Lower lobe of right lung (tissue), 2 donors: ENCODE measurements at regions not wholly inside any gene's neighbourhood (a gene's known extent, or its start where the extent isn't known, plus 50 kb on each side); places are given as distances from the start of the nearest gene placed in this dataset.

ENCODE experiments used
- ATAC-seq, 2 donors: fragments of 200-7000 bp; cut with Tn5 transposase; one replicate each; pipeline ENCODE4 v1.9.1; 2020 to 2022; ENCODE audit warnings: mild to moderate bottlenecking in 2 of 2, moderate library complexity in 2 of 2
- DNase-seq: peaks from one replicate; pipeline ENCODE4 v3.0.0-alpha.2; 2020
- H3K27ac ChIP-seq: fragments of 200-600 bp; one replicate; pipeline ENCODE4 v1.8.0; 2022
- H3K27me3 ChIP-seq: fragments of 200-600 bp; one replicate; pipeline ENCODE4 v1.8.0; 2022; ENCODE audit warnings: low read depth
- H3K36me3 ChIP-seq: fragments of 200-600 bp; one replicate; pipeline ENCODE4 v1.8.0; 2022; ENCODE audit warnings: mild to moderate bottlenecking
- H3K4me1 ChIP-seq: fragments of 200-600 bp; one replicate; pipeline ENCODE4 v1.8.0; 2022
- H3K4me3 ChIP-seq: fragments of 200-600 bp; one replicate; pipeline ENCODE4 v1.8.0; 2022; ENCODE audit warnings: mild to moderate bottlenecking
- H3K9me3 ChIP-seq: fragments of 200-600 bp; one replicate; pipeline ENCODE4 v1.8.0; 2022
- CTCF ChIP-seq: fragments of 200-600 bp; IDR thresholded peaks from one replicate; pipeline ENCODE4 v1.8.0; 2022; ENCODE audit warnings: antibody characterized with exemption, mild to moderate bottlenecking
- intact Hi-C: fragments of 100-400 bp; cut with DNase I; formaldehyde crosslinking; loops from one replicate; pipeline ENCODE4 v1.11.0; 2022
- donor health status: DM: no; HTN: yes; CAD: no; lungs with severe emphysema.

GRCh38 chr6:18327626-18328025, 59.5 kb upstream of the RNF144B start:
- intact Hi-C loops, result no loop called here
- peak overlapping the region; percentile 67 for H3K27ac ChIP-seq
- ATAC-seq (peak; percentile 57 to 82), DNase-seq (peak; percentile 76)
- H3K36me3 ChIP-seq, result no peaks in the 10 kb centered on the region
- H3K9me3 ChIP-seq, result no peaks in the 10 kb centered on the region
- TF ChIP-seq CTCF, result no peak
- no peak overlapping the region for H3K4me3 ChIP-seq
- H3K27me3 ChIP-seq, result no peaks in the 10 kb centered on the region
- peaks cover 20% of the 10 kb centered on the region for H3K4me1 ChIP-seq

- intact Hi-C loops, result no loop called here
- no peak overlapping the region for H3K27ac ChIP-seq
- peaks cover 20% of the 10 kb centered on the region for H3K4me1 ChIP-seq
Measured at GRCh38 chr6:18326980-18327379, 60.2 kb upstream of the RNF144B start.

GRCh38 chr6:18326001-18326400, 61.1 kb upstream of the RNF144B start:
- intact Hi-C loops, result no loop called here
- H3K27ac ChIP-seq, result no peak overlapping the region
- DNase-seq (no peak), ATAC-seq (no peak)
- H3K4me3 ChIP-seq, result no peak overlapping the region
- H3K4me1 ChIP-seq, result peaks cover 20% of the 10 kb centered on the region
- TF ChIP-seq CTCF, result no peak
- no peaks in the 10 kb centered on the region for H3K36me3 ChIP-seq
- no peaks in the 10 kb centered on the region for H3K9me3 ChIP-seq
- H3K27me3 ChIP-seq, result no peaks in the 10 kb centered on the region

More at GRCh38 chr6:18326980-18327379, 60.2 kb upstream of the RNF144B start:
- no peak for DNase-seq
- H3K4me3 ChIP-seq, result no peak overlapping the region
- H3K36me3 ChIP-seq, result no peaks in the 10 kb centered on the region
- no peak for TF ChIP-seq CTCF
- no peaks in the 10 kb centered on the region for H3K27me3 ChIP-seq
- ATAC-seq, result no peak
- no peaks in the 10 kb centered on the region for H3K9me3 ChIP-seq

GRCh38 chr6:18324706-18325042, 60.3 kb upstream of the DEK start:
- ATAC-seq, result peak in 1 of 2 donors; percentile 18
- TF ChIP-seq CTCF, result no peak
- intact Hi-C loops, result loop anchor here (5.0 kb wide), 1 partner anchor 178 kb away; no protein-coding TSS in a partner anchor

GRCh38 chr6:18323935-18324705, 59.8 kb upstream of the DEK start:
- Histone ChIP-seq H3K27ac (no peak overlapping the region), H3K36me3 (no peaks in the 10 kb centered on the region), H3K9me3 (no peaks in the 10 kb centered on the region), H3K27me3 (no peaks in the 10 kb centered on the region), H3K4me1 (peaks cover 15% of the 10 kb centered on the region), H3K4me3 (no peak overlapping the region)
- peak; percentile 73 for TF ChIP-seq CTCF
- ATAC-seq (peak; percentile 81), DNase-seq (no peak)
- intact Hi-C loops, result loop anchor here (5.0 kb wide), 1 partner anchor 178 kb away; no protein-coding TSS in a partner anchor

More at GRCh38 chr6:18324706-18325042, 60.3 kb upstream of the DEK start:
- no peaks in the 10 kb centered on the region for H3K36me3 ChIP-seq
- peaks cover 17% of the 10 kb centered on the region for H3K4me1 ChIP-seq
- H3K4me3 ChIP-seq, result no peak overlapping the region
- H3K27ac ChIP-seq, result no peak overlapping the region
- no peaks in the 10 kb centered on the region for H3K9me3 ChIP-seq
- no peaks in the 10 kb centered on the region for H3K27me3 ChIP-seq
- no peak for DNase-seq
